Ovary (tissue), 3 donors: ENCODE measurements at regions not wholly inside any gene's neighbourhood (a gene's known extent, or its start where the extent isn't known, plus 50 kb on each side); places are given as distances from the start of the nearest gene placed in this dataset.
"Not testable (repeated sequence)": the region's sequence is repeated elsewhere in the genome, so short reads cannot be mapped to it uniquely, and the experiment has no call there.

ENCODE experiments used
- EP300 ChIP-seq: sonication (generic); formaldehyde crosslinking; IDR thresholded peaks from one replicate; pipeline ENCODE4 v1.6.1; 2017; ENCODE audit warnings: antibody characterized with exemption
- POLR2A ChIP-seq: fragments of 450-650 bp; IDR thresholded peaks from one replicate; pipeline ENCODE4 v1.6.1; 2017; ENCODE audit warnings: antibody characterized with exemption, mild to moderate bottlenecking, moderate library complexity
- TF ChIP-seq, protein P1 (sequence below), 3 donors: fragments of 450-650 bp in 2 of 3; fragments of 200-600 bp in 1 of 3; IDR thresholded peaks; one replicate each; pipeline versions ENCODE4 v1.5.1 to v1.8.0; 2016 to 2022; ENCODE audit warnings: antibody characterized with exemption in 3 of 3, mild to moderate bottlenecking in 1 of 3
- donor health status: DM: no; HTN: no; CAD: no.

DNA sequence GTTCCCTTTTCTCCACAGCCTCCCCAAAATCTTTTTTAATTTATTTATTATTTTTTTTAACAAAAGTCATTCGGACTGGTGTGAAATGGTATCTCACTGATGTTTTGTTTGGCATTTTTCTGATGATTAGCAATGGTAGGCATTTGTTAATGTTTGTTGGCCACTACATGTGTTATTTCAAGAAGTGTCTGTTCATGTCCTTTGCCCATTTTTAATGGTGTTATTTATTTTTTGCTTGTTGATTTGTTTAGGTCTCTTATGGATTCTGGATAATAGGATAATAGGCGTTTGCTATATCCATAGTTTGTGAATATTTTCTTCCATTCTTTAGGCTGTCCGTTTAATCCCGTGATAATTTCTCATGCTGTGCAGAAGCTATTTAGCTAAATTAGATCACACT is 596.5 kb upstream of the DEFB115 start:
- TF ChIP-seq, protein P1, sequence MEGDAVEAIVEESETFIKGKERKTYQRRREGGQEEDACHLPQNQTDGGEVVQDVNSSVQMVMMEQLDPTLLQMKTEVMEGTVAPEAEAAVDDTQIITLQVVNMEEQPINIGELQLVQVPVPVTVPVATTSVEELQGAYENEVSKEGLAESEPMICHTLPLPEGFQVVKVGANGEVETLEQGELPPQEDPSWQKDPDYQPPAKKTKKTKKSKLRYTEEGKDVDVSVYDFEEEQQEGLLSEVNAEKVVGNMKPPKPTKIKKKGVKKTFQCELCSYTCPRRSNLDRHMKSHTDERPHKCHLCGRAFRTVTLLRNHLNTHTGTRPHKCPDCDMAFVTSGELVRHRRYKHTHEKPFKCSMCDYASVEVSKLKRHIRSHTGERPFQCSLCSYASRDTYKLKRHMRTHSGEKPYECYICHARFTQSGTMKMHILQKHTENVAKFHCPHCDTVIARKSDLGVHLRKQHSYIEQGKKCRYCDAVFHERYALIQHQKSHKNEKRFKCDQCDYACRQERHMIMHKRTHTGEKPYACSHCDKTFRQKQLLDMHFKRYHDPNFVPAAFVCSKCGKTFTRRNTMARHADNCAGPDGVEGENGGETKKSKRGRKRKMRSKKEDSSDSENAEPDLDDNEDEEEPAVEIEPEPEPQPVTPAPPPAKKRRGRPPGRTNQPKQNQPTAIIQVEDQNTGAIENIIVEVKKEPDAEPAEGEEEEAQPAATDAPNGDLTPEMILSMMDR (IDR thresholded peaks at IDR 0.05) = not testable (repeated sequence)
- not testable (repeated sequence) for TF ChIP-seq POLR2A, EP300
